HEK293T (cell line): ENCODE measurements at regions not wholly inside any gene's neighbourhood (a gene's known extent, or its start where the extent isn't known, plus 50 kb on each side); places are given as distances from the start of the nearest gene placed in this dataset.

Experiments
- L3MBTL2 ChIP-seq: fragments of 450-650 bp; conservative IDR thresholded peaks from 2 replicates; pipeline ENCODE4 v1.6.1; 2016; ENCODE audit warnings: mild to moderate bottlenecking
- SP1 ChIP-seq: fragments of 450-650 bp; IDR thresholded peaks from 2 replicates; pipeline ENCODE4 v1.6.1; 2017
- ZNF384 ChIP-seq: fragments of 450-650 bp; IDR thresholded peaks from 2 replicates; pipeline ENCODE4 v1.6.1; 2016

GRCh38 chr3:164235289-164236028 lies 842.8 kb downstream of the SI start:
- TF ChIP-seq ZNF384 (no peak), L3MBTL2 (no peak), SP1 (no peak)
